HCT116 (cell line): ENCODE measurements at regions not wholly inside any gene's neighbourhood (a gene's known extent, or its start where the extent isn't known, plus 50 kb on each side); places are given as distances from the start of the nearest gene placed in this dataset.

Source experiments
- ATAC-seq: fragments of 200-7000 bp; cut with Tn5 transposase; 2 replicates; pipeline ENCODE4 v1.9.1; 2020; ENCODE audit warnings: mild to moderate bottlenecking, moderate library complexity
- BruUV-seq: library from RNA; stranded (reverse); fragments of 400-500 nt; replicated peaks from 2 replicates; lab custom pipeline; 2021; lab: Mats Ljungman, UMichigan
- CTCF ChIA-PET: fragments of 300-600 bp; sonication (Branson Sonifier 250); formaldehyde crosslinking; loops from one replicate; lab custom pipeline; 2021; ENCODE audit warnings: antibody characterized with exemption; lab: Charles Lee
- POLR2A ChIA-PET: fragments of 300-600, 350-600 bp; sonication (Branson Sonifier 250); formaldehyde crosslinking; loops from one replicate; lab custom pipeline; 2021; ENCODE audit warnings: antibody characterized with exemption; lab: Charles Lee
- RAD21 ChIA-PET, 2 experiments: fragments of 300-600 bp; sonication (Branson Sonifier 250); formaldehyde crosslinking; loops; one replicate each; lab custom pipeline; 2023; ENCODE audit warnings: low total read pairs in 2 of 2; ENCODE audit not compliant: uncharacterized antibody in 2 of 2, unreplicated experiment in 2 of 2, low non-redundant PET in 1 of 2; lab: Charles Lee
- DNase-seq: peaks from one replicate; pipeline ENCODE4 v3.0.0-alpha.2; 2010; ENCODE audit warnings: low read depth, low spot score
- H2AFZ ChIP-seq: fragments of 200-600 bp; shearing (Covaris generic), sonication (generic); 2 replicates; pipeline ENCODE4 v1.6.1; 2017; ENCODE audit warnings: low read depth, mixed run types, mixed read lengths, antibody characterized with exemption, low read length; ENCODE audit not compliant: poor library complexity, severe bottlenecking
- H3K27ac ChIP-seq: 2 replicates; pipeline ENCODE4 v1.5.1; 2012; ENCODE audit warnings: low read depth, low read length
- H3K27me3 ChIP-seq: fragments of 200-600 bp; sonication (generic); 2 replicates; pipeline ENCODE4 v1.6.1; 2016; ENCODE audit warnings: mixed run types, low read length, mixed read lengths; ENCODE audit not compliant: insufficient read depth
- H3K36me3 ChIP-seq, 2 experiments: fragments of 200-500 bp in 1 of 2; fragments of 200-600 bp in 1 of 2; sonication (Bioruptor generic) in 1 of 2; sonication (generic) in 1 of 2; 2 replicates each; pipeline versions ENCODE4 v1.5.1 to v1.6.1; 2014 to 2016; ENCODE audit warnings: low read length in 2 of 2, inconsistent platforms in 1 of 2, mixed read lengths in 1 of 2, mixed run types in 1 of 2; ENCODE audit not compliant: insufficient read depth in 2 of 2, control insufficient read depth in 1 of 2
- H3K4me1 ChIP-seq, 2 experiments: fragments of 200-600 bp in 1 of 2; sonication (generic) in 1 of 2; 2 replicates each; pipeline versions ENCODE4 v1.5.1 to v1.6.1; 2012 to 2017; ENCODE audit warnings: low read length in 2 of 2, inconsistent platforms in 1 of 2, mild to moderate bottlenecking in 1 of 2, mixed read lengths in 1 of 2, mixed run types in 1 of 2, moderate library complexity in 1 of 2; ENCODE audit not compliant: insufficient read depth in 2 of 2, control insufficient read depth in 1 of 2
- H3K4me2 ChIP-seq: fragments of 200-600 bp; sonication (generic); 2 replicates; pipeline ENCODE4 v1.6.1; 2017; ENCODE audit warnings: mixed run types, low read length, mixed read lengths
- H3K4me3 ChIP-seq, 2 experiments: fragments of 200-600 bp in 1 of 2; sonication (generic) in 1 of 2; replicated peaks in 1 of 2; 2 replicates each; pipeline ENCODE4 v1.5.1; 2011 to 2016; ENCODE audit warnings: low read length in 2 of 2, control low read depth in 1 of 2, low read depth in 1 of 2, mild to moderate bottlenecking in 1 of 2, mixed read lengths in 1 of 2, mixed run types in 1 of 2
- H3K79me2 ChIP-seq: fragments of 200-600 bp; sonication (generic); 2 replicates; pipeline ENCODE4 v1.6.1; 2017; ENCODE audit warnings: mild to moderate bottlenecking, mixed run types, low read length, moderate library complexity, mixed read lengths; ENCODE audit not compliant: insufficient read depth
- H3K9ac ChIP-seq: fragments of 200-600 bp; sonication (generic); 2 replicates; pipeline ENCODE4 v1.6.1; 2016; ENCODE audit warnings: low read length, mixed read lengths
- H3K9me2 ChIP-seq: fragments of 200-600 bp; sonication (generic), shearing (Covaris generic); 2 replicates; pipeline ENCODE4 v1.6.1; 2017; ENCODE audit warnings: mixed run types, mild to moderate bottlenecking, moderate library complexity; ENCODE audit not compliant: insufficient read depth
- H3K9me3 ChIP-seq, 2 experiments: fragments of 200-500 bp in 1 of 2; fragments of 200-600 bp in 1 of 2; sonication (Bioruptor generic) in 1 of 2; sonication (generic) in 1 of 2; 2 replicates each; pipeline ENCODE4 v1.6.1; 2014 to 2017; ENCODE audit warnings: low read length in 2 of 2, mixed read lengths in 2 of 2, inconsistent platforms in 1 of 2, low read depth in 1 of 2, mild to moderate bottlenecking in 1 of 2, mixed run types in 1 of 2, moderate library complexity in 1 of 2; ENCODE audit not compliant: control insufficient read depth in 1 of 2, insufficient read depth in 1 of 2
- H4K20me1 ChIP-seq: fragments of 200-600 bp; sonication (generic), shearing (Covaris generic); 2 replicates; pipeline ENCODE4 v1.6.1; 2017; ENCODE audit warnings: mixed run types, mild to moderate bottlenecking, moderate library complexity; ENCODE audit not compliant: insufficient read depth
- CEBPB ChIP-seq: IDR thresholded peaks from 2 replicates; pipeline ENCODE4 v1.6.1; 2012; ENCODE audit warnings: low read depth
- CTCF ChIP-seq, 3 experiments: fragments of 200-600 bp in 1 of 3; sonication (generic) in 1 of 3; IDR thresholded peaks in 2 of 3; conservative IDR thresholded peaks in 1 of 3; 2 replicates each; pipeline ENCODE4 v1.5.1; 2012 to 2017; ENCODE audit warnings: low read depth in 2 of 3, low read length in 2 of 3, antibody characterized with exemption in 1 of 3, borderline replicate concordance in 1 of 3, control low read depth in 1 of 3, mild to moderate bottlenecking in 1 of 3, mixed read lengths in 1 of 3, mixed run types in 1 of 3, moderate library complexity in 1 of 3; ENCODE audit not compliant: insufficient read depth in 1 of 3
- EGR1 ChIP-seq: IDR thresholded peaks from 2 replicates; pipeline ENCODE4 v1.6.1; 2012; ENCODE audit warnings: low read depth
- EZH2 ChIP-seq: fragments of 200-600 bp; sonication (generic); IDR thresholded peaks from 2 replicates; pipeline ENCODE4 v1.6.1; 2017; ENCODE audit warnings: antibody characterized with exemption, mixed run types
- POLR2A ChIP-seq: IDR thresholded peaks from 2 replicates; pipeline ENCODE4 v1.7.0; 2011; ENCODE audit warnings: borderline replicate concordance; ENCODE audit not compliant: insufficient read depth, insufficient read length; ENCODE audit errors: extremely low read depth
- POLR2AphosphoS5 ChIP-seq: IDR thresholded peaks from 2 replicates; pipeline ENCODE4 v1.6.1; 2011; ENCODE audit warnings: mild to moderate bottlenecking, low read depth, low read length, moderate library complexity
- SRF ChIP-seq: IDR thresholded peaks from 2 replicates; pipeline ENCODE4 v1.6.1; 2012; ENCODE audit warnings: low read depth
- YY1 ChIP-seq: IDR thresholded peaks from 2 replicates; pipeline ENCODE4 v1.6.1; 2011; ENCODE audit warnings: low read length, low read depth, moderate library complexity, mild to moderate bottlenecking; ENCODE audit not compliant: insufficient replicate concordance; ENCODE audit errors: extremely low read depth
- ZFX ChIP-seq: fragments of 450-650 bp; IDR thresholded peaks from 2 replicates; pipeline ENCODE4 v1.6.1; 2017
- ZNF274 ChIP-seq: fragments of 200-500 bp; sonication (Bioruptor generic); IDR thresholded peaks from 2 replicates; pipeline ENCODE4 v1.6.1; 2014; ENCODE audit warnings: mild to moderate bottlenecking, low read depth, low read length, inconsistent platforms
- intact Hi-C: fragments of 100-400 bp; cut with micrococcal nuclease; formaldehyde crosslinking; loops from 2 replicates; pipeline ENCODE4 v1.10.0; 2022

- no peak for TF ChIP-seq ZFX
- TF ChIP-seq SRF = no peak
- TF ChIP-seq POLR2AphosphoS5 = no peak
- no peak for TF ChIP-seq CEBPB
- no peak for TF ChIP-seq EGR1
Observed at GRCh38 chr17:71296005-71296404, 824.8 kb upstream of the SOX9 start (continued).

GRCh38 chr17:71301063-71301462, 819.8 kb upstream of the SOX9 start:
- H3K9me3 ChIP-seq = no peaks in the 10 kb centered on the region
- no peak overlapping the region for H2AFZ ChIP-seq
- no peak overlapping the region for H3K9ac ChIP-seq
- no peak overlapping the region for H3K4me3 ChIP-seq
- intact Hi-C loops = no loop called here
- no peaks in the 10 kb centered on the region for H3K27me3 ChIP-seq
- H3K36me3 ChIP-seq = no peaks in the 10 kb centered on the region
- H3K4me2 ChIP-seq = no peak overlapping the region
- no peak for TF ChIP-seq POLR2A
- TF ChIP-seq ZNF274 = no peak
- no peak for TF ChIP-seq EZH2
- TF ChIP-seq EGR1 = no peak
- TF ChIP-seq YY1 = no peak
- TF ChIP-seq CTCF (IDR thresholded peaks at IDR 0.05 in 2 of 3, conservative IDR thresholded peaks at IDR 0.05 in 1 of 3; ENCODE audit: borderline replicate concordance in 1 of 3, insufficient read depth in 1 of 3, low read depth in 2 of 3, low read length in 2 of 3) = no peak
- DNase-seq = no peak
- ChIA-PET POLR2A (no interaction called here), RAD21 (interaction anchor here in 1 of 2 experiments (0.6 kb wide), 1 partner anchor 45 kb away, joined by 4 read pairs; no protein-coding TSS in a partner anchor), CTCF (no interaction called here)
- H3K27ac ChIP-seq = no peak overlapping the region
- H4K20me1 ChIP-seq = no peaks in the 10 kb centered on the region
- no TSS peak for BruUV-seq
- peaks cover 0 to 15% of the 10 kb centered on the region in 2 experiments; a peak in 1 of 4 replicates for H3K4me1 ChIP-seq
- no peaks in the 10 kb centered on the region for H3K9me2 ChIP-seq
- no peak for ATAC-seq
- H3K79me2 ChIP-seq = no peaks in the 10 kb centered on the region
